ENCODE measurements at regions not wholly inside any gene's neighbourhood (a gene's known extent, or its start where the extent isn't known, plus 50 kb on each side); places are given as distances from the start of the nearest gene placed in this dataset.

DNA sequence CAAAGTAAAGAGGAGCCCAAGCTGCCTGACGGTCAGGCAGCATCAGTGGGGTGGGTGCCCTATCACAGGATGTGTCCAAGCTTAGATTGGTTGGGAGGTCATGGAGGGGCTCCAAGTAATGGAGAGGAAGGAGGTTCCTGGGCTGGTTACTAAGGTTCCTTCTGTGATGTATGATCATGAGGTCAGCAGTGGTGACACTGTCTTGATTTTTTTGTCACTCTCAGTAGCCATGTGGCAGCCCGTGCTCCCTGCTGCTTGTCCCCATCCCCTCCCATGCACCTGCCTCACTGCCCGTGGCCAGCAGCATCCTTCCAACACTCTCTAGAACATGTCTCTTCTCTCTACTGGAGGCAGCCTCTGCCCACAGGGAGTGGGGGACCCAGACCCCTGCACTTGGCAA, 261.7 kb downstream of the TLE3 start:
- H3K27ac ChIP-seq: no peak overlapping the region
- H3K4me3 ChIP-seq: no peak overlapping the region
- TF ChIP-seq, protein P1, sequence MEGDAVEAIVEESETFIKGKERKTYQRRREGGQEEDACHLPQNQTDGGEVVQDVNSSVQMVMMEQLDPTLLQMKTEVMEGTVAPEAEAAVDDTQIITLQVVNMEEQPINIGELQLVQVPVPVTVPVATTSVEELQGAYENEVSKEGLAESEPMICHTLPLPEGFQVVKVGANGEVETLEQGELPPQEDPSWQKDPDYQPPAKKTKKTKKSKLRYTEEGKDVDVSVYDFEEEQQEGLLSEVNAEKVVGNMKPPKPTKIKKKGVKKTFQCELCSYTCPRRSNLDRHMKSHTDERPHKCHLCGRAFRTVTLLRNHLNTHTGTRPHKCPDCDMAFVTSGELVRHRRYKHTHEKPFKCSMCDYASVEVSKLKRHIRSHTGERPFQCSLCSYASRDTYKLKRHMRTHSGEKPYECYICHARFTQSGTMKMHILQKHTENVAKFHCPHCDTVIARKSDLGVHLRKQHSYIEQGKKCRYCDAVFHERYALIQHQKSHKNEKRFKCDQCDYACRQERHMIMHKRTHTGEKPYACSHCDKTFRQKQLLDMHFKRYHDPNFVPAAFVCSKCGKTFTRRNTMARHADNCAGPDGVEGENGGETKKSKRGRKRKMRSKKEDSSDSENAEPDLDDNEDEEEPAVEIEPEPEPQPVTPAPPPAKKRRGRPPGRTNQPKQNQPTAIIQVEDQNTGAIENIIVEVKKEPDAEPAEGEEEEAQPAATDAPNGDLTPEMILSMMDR (IDR thresholded peaks at IDR 0.05): no peak
- DNase-seq (ENCODE audit: low spot score): no peak

DNA sequence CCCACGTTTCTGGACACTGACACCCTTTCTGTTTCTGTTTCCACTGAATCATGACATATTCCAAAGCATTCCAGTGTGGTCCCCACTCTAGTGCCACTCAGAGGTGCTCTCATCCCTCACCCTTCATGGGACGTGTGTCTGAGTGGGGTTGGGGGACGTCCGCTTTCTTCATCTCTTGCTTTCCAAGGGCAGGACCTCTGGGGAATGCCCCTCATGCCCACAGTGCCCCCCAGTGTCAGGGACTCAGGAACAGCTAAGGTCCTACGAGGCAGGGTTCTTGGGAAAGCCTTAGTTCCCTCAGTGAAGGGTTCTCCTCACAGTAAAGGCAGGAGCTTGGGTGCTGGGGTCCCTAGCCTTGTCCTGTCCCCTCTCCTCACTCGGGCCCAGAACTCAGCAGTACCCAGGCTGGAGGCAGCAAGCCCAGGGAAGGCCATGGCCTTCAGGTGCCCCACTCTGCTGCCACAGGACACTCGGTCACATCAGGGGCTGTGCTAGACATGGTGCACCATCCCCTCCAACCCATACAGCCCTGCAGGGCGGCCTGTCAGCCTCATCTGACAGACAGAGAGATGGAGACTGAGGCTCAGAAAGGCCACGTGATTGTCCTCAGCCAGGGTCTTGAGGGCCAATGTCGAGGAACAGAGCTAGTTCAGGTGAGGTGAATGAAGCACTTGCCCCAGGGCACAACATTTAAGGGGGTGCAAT, 261.0 kb downstream of the TLE3 start:
- TF ChIP-seq, protein P1 (IDR thresholded peaks at IDR 0.05): no peak
- H3K4me3 ChIP-seq: no peak overlapping the region
- no peak for DNase-seq (ENCODE audit: low spot score)
- no peak overlapping the region for H3K27ac ChIP-seq

DNA sequence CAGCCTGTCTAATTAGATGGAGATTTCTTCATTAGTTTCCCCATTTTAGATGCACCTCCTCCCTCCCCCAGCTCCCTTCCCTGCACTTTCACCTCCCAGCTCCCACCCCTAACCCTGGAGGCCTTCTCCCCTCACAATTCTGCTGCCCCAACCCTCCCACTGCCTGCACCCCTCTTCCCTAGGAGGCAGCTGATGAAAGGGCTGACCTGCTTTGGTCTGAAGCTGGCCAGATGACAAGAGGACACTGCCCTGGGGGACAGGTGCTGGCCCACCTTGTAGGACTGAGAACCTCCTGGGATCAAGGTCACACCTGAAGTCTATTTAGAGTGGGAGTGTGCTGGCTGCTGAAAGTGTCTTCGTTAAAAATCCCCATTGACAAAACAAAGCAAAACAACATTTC, 259.4 kb downstream of the TLE3 start:
- TF ChIP-seq, protein P1 (IDR thresholded peaks at IDR 0.05): no peak

DNA sequence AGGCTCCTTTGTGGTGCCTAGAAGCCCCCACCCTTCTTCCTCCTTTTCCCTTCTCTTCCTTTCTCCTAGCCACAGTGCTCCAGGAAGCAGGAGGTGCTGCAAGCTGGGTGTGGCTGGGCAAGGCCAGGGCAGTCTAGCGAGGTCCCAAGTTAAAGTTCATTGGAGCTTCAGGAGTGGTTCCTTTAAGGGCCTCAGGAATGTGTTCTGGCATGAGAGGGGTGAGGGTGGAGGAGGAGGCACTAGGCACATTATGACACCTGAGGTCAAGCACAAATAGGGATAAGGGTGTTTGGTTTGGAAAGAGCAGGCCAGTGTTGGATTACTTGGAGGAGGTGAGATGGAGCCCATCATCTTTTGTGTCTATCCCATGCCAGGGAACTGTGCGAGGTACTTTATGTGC, 258.7 kb downstream of the TLE3 start:
- Histone ChIP-seq H3K4me3 (no peak overlapping the region), H3K27ac (no peak overlapping the region)
- TF ChIP-seq, protein P1 (IDR thresholded peaks at IDR 0.05): no peak
- no peak for DNase-seq (ENCODE audit: low spot score)

More for the DNA sequence above, 259.4 kb downstream of the TLE3 start:
- no peak overlapping the region for H3K4me3 ChIP-seq
- no peak overlapping the region for H3K27ac ChIP-seq
- no peak for DNase-seq (ENCODE audit: low spot score)

DNA sequence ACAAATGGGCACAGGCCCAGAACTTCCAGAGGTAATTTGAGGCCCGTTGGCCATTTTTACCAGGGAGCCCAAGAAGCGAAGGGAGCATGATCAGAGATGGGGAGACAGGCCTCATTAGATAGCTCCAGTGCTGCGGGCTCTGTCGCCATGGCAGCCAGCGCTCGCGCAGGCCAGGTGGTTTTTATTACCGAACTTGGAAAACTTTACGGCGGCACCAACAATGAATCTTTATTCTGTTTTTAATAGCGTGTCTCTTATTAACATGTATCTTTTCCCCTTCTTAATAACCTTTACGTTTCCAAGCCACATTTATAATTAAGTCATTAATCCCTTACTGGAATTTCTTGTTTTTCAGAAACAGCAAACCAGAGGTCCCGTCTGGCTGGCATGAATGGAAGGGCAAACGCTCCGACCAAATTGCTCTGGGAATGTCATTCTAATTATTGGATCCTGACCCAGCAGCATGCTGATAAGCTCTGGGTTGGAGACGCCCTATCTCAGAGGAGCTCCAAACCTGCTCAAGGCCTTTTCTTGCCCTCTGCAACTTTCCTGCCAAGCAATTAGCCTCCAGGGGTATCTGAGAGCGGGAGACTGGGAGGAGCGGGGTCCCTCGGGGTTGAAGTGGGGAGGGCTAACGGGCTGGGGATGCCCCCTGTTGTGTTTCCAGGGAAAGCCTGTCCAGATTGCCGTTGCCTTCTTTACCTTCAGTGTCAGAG, 256.4 kb downstream of the TLE3 start:
- DNase-seq (ENCODE audit: low spot score): no peak
- TF ChIP-seq, protein P1 (IDR thresholded peaks at IDR 0.05): no peak
- H3K27ac ChIP-seq: no peak overlapping the region
- no peak overlapping the region for H3K4me3 ChIP-seq

DNA sequence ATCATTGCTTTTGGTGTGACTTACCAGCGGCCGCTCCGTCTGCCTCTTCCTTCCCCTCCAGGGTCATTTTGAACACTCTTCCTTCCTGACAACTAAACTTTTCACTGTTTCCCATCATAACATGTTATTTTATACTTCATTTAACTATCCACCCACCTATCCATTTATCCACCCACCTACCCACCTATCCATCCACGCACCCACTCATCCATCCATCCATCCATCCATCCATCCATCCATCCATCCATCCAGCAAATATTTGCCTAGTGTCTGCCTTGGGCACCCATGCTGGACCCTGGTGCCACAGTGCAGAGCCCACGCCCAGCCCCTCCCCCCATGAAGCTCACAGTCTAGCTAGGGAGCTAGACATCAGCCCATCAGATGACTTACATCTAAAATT, 254.9 kb downstream of the TLE3 start:
- no peak for DNase-seq (ENCODE audit: low spot score)
- TF ChIP-seq, protein P1 (IDR thresholded peaks at IDR 0.05): no peak
- no peak overlapping the region for H3K27ac ChIP-seq
- H3K4me3 ChIP-seq: no peak overlapping the region
